SK-N-SH treated with all-trans-retinoic acid at 6 μM for 48 hours (cell line): ENCODE measurements at regions not wholly inside any gene's neighbourhood (a gene's known extent, or its start where the extent isn't known, plus 50 kb on each side); places are given as distances from the start of the nearest gene placed in this dataset.

ENCODE experiments used
- ATAC-seq: fragments of 200-7000 bp; cut with Tn5 transposase; 3 replicates; pipeline ENCODE4 v1.9.1; 2020; ENCODE audit warnings: mild to moderate bottlenecking, moderate library complexity
- ARNTL ChIP-seq: fragments of 450-650 bp; formaldehyde crosslinking; IDR thresholded peaks from 2 replicates; pipeline ENCODE4 v1.5.0; 2020; ENCODE audit warnings: low read depth, mild to moderate bottlenecking, moderate library complexity, borderline replicate concordance
- BACH2 ChIP-seq: fragments of 250-450 bp; sonication (Bioruptor Pico); IDR thresholded peaks from 2 replicates; pipeline ENCODE4 v1.9.0; 2021; ENCODE audit warnings: mild to moderate bottlenecking, borderline replicate concordance
- CSDC2 ChIP-seq: fragments of 250-450 bp; sonication (Bioruptor Pico); IDR thresholded peaks from 2 replicates; pipeline ENCODE4 v1.5.0; 2020; ENCODE audit warnings: mild to moderate bottlenecking, moderate library complexity
- ESRRG ChIP-seq: fragments of 250-450 bp; sonication (Bioruptor Pico); IDR thresholded peaks from 2 replicates; pipeline ENCODE4 v1.6.1; 2021; ENCODE audit warnings: mild to moderate bottlenecking
- GLIS3 ChIP-seq: fragments of 250-450 bp; sonication (Bioruptor Pico); IDR thresholded peaks from 2 replicates; pipeline ENCODE4 v1.5.0; 2020; ENCODE audit warnings: mild to moderate bottlenecking, moderate library complexity
- ISL1 ChIP-seq: fragments of 250-450 bp; sonication (Bioruptor Pico); IDR thresholded peaks from 2 replicates; pipeline ENCODE4 v2.1.2; 2022; ENCODE audit warnings: mild to moderate bottlenecking, moderate library complexity
- OSR1 ChIP-seq: fragments of 250-450 bp; sonication (Bioruptor Pico); IDR thresholded peaks from 2 replicates; pipeline ENCODE4 v1.8.0; 2022; ENCODE audit warnings: moderate library complexity, mild to moderate bottlenecking, inconsistent platforms
- PPARA ChIP-seq: fragments of 250-450 bp; sonication (Bioruptor Pico); IDR thresholded peaks from 2 replicates; pipeline ENCODE4 v1.5.0; 2020; ENCODE audit warnings: mild to moderate bottlenecking, borderline replicate concordance
- RARB ChIP-seq: fragments of 250-450 bp; sonication (Bioruptor Pico); IDR thresholded peaks from 2 replicates; pipeline ENCODE4 v1.8.0; 2021; ENCODE audit warnings: mild to moderate bottlenecking, moderate library complexity
- SNAI2 ChIP-seq: fragments of 250-450 bp; sonication (Bioruptor Pico); IDR thresholded peaks from 2 replicates; pipeline ENCODE4 v1.5.0; 2020; ENCODE audit warnings: mild to moderate bottlenecking, moderate library complexity
- TCF4 ChIP-seq: fragments of 250-450 bp; sonication (Bioruptor Pico); IDR thresholded peaks from 2 replicates; pipeline ENCODE4 v1.8.0; 2021; ENCODE audit warnings: mild to moderate bottlenecking, moderate library complexity, borderline replicate concordance
- TOX ChIP-seq: fragments of 250-450 bp; sonication (Bioruptor Pico); IDR thresholded peaks from 2 replicates; pipeline ENCODE4 v1.8.0; 2021; ENCODE audit warnings: mild to moderate bottlenecking, moderate library complexity, borderline replicate concordance
- ZFP3 ChIP-seq: fragments of 250-450 bp; sonication (Bioruptor Pico); IDR thresholded peaks from 2 replicates; pipeline ENCODE4 v1.5.0; 2020; ENCODE audit warnings: mild to moderate bottlenecking, moderate library complexity
- ZNF565 ChIP-seq: fragments of 450-650 bp; formaldehyde crosslinking; conservative IDR thresholded peaks from 2 replicates; pipeline ENCODE4 v1.5.0; 2020; ENCODE audit warnings: low read depth, mild to moderate bottlenecking, moderate library complexity
- ZNF70 ChIP-seq: fragments of 450-650 bp; formaldehyde crosslinking; IDR thresholded peaks from 2 replicates; pipeline ENCODE4 v1.5.0; 2020; ENCODE audit warnings: mild to moderate bottlenecking, moderate library complexity
- ZNF8 ChIP-seq: fragments of 450-650 bp; formaldehyde crosslinking; IDR thresholded peaks from 2 replicates; pipeline ENCODE4 v1.5.0; 2020; ENCODE audit warnings: mild to moderate bottlenecking, moderate library complexity
- TF ChIP-seq, protein P1 (sequence below): fragments of 250-450 bp; sonication (Bioruptor Pico); IDR thresholded peaks from 2 replicates; pipeline ENCODE4 v1.8.0; 2020; ENCODE audit warnings: mild to moderate bottlenecking, moderate library complexity, borderline replicate concordance
- TF ChIP-seq, protein P2 (sequence below): fragments of 250-450 bp; sonication (Bioruptor Pico); IDR thresholded peaks from 2 replicates; pipeline ENCODE4 v1.5.0; 2020; ENCODE audit warnings: mild to moderate bottlenecking, moderate library complexity
- TF ChIP-seq, protein P3 (sequence below): fragments of 250-450 bp; sonication (Bioruptor Pico); IDR thresholded peaks from 2 replicates; pipeline ENCODE4 v1.5.1; 2020; ENCODE audit warnings: low read depth, mild to moderate bottlenecking, moderate library complexity
- TF ChIP-seq, protein P4 (sequence below): fragments of 250-450 bp; sonication (Bioruptor Pico); IDR thresholded peaks from 2 replicates; pipeline ENCODE4 v1.5.1; 2021; ENCODE audit warnings: mild to moderate bottlenecking, moderate library complexity
- TF ChIP-seq, protein P5 (sequence below): fragments of 250-450 bp; sonication (Bioruptor Pico); IDR thresholded peaks from 2 replicates; pipeline ENCODE4 v1.8.0; 2021; ENCODE audit warnings: low read depth, mild to moderate bottlenecking, moderate library complexity, borderline replicate concordance

DNA sequence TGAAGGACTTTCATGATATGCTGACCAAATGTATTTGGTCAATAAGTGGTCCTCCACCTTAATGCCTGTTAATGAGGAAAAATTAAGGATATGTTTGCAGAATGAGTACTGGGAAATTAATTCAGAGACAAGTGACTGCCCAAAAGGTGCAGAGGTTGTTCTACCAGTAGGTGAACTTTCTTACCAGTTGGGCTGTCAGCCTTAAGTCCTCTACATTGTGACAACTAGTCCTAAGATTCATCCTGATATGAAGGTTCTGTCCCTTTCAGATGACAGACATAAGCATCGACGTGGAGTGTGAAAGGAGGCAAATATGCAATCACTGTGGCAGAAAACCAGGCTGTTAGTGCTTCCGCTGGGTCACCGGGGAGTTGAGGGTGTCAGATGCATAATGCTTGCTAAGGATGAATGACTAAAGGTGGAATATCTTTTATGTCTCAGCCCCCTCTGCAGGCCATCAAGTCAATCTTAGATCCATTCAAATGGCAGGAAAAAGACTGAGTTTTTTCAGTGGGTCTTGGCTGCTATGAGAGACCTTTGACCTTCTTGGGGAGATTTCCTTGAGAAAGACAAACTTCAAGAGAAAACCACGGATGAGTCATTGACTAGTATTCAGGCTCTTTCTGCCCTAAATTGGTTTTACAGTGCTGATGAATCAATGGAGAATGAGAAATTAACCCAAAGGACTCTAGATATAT lies 226.0 kb downstream of the TPBG start:
- TF ChIP-seq CSDC2 (no peak), ZNF565 (CRISPR knock-in tag) (no peak), BACH2 (no peak), ESRRG (CRISPR knock-in tag) (no peak), PPARA (no peak)
- ATAC-seq, result peak; percentile 89

DNA sequence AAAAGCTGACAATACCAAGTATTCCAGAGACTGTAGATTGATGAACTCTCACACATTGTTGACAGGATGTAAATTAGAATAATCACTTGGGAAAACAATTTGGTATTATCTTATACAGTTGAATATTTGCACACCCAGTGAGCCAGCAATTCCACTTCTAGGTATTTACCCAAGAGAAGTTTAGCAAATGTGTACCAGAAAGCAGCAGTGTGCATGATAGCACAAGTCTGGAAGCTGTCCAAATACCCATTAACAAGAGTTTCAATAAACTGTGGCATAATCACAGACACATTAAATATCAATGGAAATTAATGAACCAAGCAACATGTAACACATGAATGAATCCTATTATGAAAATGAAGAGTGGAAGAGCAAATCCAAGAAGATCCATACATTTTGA lies 233.6 kb downstream of the TPBG start:
- TF ChIP-seq ARNTL (CRISPR knock-in tag) (no peak), ZNF8 (CRISPR knock-in tag) (no peak), SNAI2 (CRISPR knock-in tag) (no peak), RARB (CRISPR knock-in tag) (no peak), PPARA (no peak), ESRRG (CRISPR knock-in tag) (no peak), ZNF70 (CRISPR knock-in tag) (no peak), OSR1 (CRISPR knock-in tag) (no peak), TCF4 (CRISPR knock-in tag) (no peak), ZFP3 (CRISPR knock-in tag) (no peak), GLIS3 (CRISPR knock-in tag) (no peak)
- TF ChIP-seq, protein P1, sequence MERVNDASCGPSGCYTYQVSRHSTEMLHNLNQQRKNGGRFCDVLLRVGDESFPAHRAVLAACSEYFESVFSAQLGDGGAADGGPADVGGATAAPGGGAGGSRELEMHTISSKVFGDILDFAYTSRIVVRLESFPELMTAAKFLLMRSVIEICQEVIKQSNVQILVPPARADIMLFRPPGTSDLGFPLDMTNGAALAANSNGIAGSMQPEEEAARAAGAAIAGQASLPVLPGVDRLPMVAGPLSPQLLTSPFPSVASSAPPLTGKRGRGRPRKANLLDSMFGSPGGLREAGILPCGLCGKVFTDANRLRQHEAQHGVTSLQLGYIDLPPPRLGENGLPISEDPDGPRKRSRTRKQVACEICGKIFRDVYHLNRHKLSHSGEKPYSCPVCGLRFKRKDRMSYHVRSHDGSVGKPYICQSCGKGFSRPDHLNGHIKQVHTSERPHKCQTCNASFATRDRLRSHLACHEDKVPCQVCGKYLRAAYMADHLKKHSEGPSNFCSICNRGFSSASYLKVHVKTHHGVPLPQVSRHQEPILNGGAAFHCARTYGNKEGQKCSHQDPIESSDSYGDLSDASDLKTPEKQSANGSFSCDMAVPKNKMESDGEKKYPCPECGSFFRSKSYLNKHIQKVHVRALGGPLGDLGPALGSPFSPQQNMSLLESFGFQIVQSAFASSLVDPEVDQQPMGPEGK (CRISPR knock-in tag), result no peak
- TF ChIP-seq, protein P2, sequence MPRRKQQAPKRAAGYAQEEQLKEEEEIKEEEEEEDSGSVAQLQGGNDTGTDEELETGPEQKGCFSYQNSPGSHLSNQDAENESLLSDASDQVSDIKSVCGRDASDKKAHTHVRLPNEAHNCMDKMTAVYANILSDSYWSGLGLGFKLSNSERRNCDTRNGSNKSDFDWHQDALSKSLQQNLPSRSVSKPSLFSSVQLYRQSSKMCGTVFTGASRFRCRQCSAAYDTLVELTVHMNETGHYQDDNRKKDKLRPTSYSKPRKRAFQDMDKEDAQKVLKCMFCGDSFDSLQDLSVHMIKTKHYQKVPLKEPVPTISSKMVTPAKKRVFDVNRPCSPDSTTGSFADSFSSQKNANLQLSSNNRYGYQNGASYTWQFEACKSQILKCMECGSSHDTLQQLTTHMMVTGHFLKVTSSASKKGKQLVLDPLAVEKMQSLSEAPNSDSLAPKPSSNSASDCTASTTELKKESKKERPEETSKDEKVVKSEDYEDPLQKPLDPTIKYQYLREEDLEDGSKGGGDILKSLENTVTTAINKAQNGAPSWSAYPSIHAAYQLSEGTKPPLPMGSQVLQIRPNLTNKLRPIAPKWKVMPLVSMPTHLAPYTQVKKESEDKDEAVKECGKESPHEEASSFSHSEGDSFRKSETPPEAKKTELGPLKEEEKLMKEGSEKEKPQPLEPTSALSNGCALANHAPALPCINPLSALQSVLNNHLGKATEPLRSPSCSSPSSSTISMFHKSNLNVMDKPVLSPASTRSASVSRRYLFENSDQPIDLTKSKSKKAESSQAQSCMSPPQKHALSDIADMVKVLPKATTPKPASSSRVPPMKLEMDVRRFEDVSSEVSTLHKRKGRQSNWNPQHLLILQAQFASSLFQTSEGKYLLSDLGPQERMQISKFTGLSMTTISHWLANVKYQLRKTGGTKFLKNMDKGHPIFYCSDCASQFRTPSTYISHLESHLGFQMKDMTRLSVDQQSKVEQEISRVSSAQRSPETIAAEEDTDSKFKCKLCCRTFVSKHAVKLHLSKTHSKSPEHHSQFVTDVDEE (CRISPR knock-in tag), result no peak
- TF ChIP-seq, protein P3, sequence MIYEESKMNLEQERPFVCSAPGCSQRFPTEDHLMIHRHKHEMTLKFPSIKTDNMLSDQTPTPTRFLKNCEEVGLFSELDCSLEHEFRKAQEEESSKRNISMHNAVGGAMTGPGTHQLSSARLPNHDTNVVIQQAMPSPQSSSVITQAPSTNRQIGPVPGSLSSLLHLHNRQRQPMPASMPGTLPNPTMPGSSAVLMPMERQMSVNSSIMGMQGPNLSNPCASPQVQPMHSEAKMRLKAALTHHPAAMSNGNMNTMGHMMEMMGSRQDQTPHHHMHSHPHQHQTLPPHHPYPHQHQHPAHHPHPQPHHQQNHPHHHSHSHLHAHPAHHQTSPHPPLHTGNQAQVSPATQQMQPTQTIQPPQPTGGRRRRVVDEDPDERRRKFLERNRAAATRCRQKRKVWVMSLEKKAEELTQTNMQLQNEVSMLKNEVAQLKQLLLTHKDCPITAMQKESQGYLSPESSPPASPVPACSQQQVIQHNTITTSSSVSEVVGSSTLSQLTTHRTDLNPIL, result no peak
- no peak for ATAC-seq

DNA sequence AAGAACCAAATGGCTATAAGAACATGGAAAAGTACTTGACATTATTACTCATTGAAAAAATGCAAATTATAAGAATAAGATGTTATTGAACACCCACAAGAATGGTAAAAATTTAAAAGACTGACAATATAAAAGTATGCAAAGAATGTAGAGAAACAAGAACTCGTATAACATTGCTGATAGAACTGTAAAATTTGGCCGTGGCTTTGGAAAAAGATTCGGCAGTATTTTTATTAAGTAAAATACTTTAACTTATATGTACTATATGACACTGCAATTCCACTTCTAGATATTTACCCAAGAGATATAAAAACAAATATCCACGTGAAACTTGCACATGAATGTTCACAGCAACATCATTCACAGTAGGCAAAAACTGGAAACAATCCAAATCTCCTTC lies 239.2 kb downstream of the TPBG start:
- no peak for ATAC-seq
- TF ChIP-seq, protein P2 (CRISPR knock-in tag), result no peak
- TF ChIP-seq, protein P4, sequence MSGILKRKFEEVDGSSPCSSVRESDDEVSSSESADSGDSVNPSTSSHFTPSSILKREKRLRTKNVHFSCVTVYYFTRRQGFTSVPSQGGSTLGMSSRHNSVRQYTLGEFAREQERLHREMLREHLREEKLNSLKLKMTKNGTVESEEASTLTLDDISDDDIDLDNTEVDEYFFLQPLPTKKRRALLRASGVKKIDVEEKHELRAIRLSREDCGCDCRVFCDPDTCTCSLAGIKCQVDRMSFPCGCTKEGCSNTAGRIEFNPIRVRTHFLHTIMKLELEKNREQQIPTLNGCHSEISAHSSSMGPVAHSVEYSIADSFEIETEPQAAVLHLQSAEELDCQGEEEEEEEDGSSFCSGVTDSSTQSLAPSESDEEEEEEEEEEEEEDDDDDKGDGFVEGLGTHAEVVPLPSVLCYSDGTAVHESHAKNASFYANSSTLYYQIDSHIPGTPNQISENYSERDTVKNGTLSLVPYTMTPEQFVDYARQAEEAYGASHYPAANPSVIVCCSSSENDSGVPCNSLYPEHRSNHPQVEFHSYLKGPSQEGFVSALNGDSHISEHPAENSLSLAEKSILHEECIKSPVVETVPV (CRISPR knock-in tag), result no peak
- no peak for TF ChIP-seq BACH2
- TF ChIP-seq, protein P5, sequence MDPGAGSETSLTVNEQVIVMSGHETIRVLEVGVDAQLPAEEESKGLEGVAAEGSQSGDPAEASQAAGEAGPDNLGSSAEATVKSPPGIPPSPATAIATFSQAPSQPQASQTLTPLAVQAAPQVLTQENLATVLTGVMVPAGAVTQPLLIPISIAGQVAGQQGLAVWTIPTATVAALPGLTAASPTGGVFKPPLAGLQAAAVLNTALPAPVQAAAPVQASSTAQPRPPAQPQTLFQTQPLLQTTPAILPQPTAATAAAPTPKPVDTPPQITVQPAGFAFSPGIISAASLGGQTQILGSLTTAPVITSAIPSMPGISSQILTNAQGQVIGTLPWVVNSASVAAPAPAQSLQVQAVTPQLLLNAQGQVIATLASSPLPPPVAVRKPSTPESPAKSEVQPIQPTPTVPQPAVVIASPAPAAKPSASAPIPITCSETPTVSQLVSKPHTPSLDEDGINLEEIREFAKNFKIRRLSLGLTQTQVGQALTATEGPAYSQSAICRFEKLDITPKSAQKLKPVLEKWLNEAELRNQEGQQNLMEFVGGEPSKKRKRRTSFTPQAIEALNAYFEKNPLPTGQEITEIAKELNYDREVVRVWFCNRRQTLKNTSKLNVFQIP (CRISPR knock-in tag), result no peak
- no peak for TF ChIP-seq CSDC2
- TF ChIP-seq, protein P3, result no peak
- no peak for TF ChIP-seq ZNF565 (CRISPR knock-in tag)
- no peak for TF ChIP-seq TOX (CRISPR knock-in tag)
- TF ChIP-seq, protein P1 (CRISPR knock-in tag), result no peak
- no peak for TF ChIP-seq ISL1 (CRISPR knock-in tag)
- no peak for TF ChIP-seq OSR1 (CRISPR knock-in tag)
- TF ChIP-seq TCF4 (CRISPR knock-in tag), result no peak
